ENCODE measurements at regions not wholly inside any gene's neighbourhood (a gene's known extent, or its start where the extent isn't known, plus 50 kb on each side); places are given as distances from the start of the nearest gene placed in this dataset.

GRCh38 chr15:93178371-93178770, 89.4 kb upstream of the RGMA start:
- TF ChIP-seq CTCF (IDR thresholded peaks at IDR 0.05; ENCODE audit: borderline replicate concordance, extremely low read depth, low read length, poor library complexity, severe bottlenecking) (no peak), EZH2 (IDR thresholded peaks at IDR 0.05; ENCODE audit: borderline replicate concordance, low read depth, low read length, severe bottlenecking) (no peak)
